ENCODE measurements at regions not wholly inside any gene's neighbourhood (a gene's known extent, or its start where the extent isn't known, plus 50 kb on each side); places are given as distances from the start of the nearest gene placed in this dataset.

GRCh38 chr13:29911781-29912418 is 61.5 kb upstream of the UBL3 start:
- no peak for TF ChIP-seq CTCF (IDR thresholded peaks at IDR 0.05; ENCODE audit: insufficient read depth, low read depth, low read length, missing control alignments)
- no peak overlapping the region for H3K4me3 ChIP-seq (ENCODE audit: low read depth, low read length)

GRCh38 chr13:29909975-29910674 is 59.7 kb upstream of the UBL3 start:
- DNase-seq (ENCODE audit: low read depth) = no peak
- H3K4me3 ChIP-seq (ENCODE audit: low read depth, low read length) = no peak overlapping the region
- TF ChIP-seq CTCF (IDR thresholded peaks at IDR 0.05; ENCODE audit: insufficient read depth, low read depth, low read length, missing control alignments) = no peak

More at GRCh38 chr13:29911781-29912418, 61.5 kb upstream of the UBL3 start:
- DNase-seq (ENCODE audit: low read depth) = no peak

DNA sequence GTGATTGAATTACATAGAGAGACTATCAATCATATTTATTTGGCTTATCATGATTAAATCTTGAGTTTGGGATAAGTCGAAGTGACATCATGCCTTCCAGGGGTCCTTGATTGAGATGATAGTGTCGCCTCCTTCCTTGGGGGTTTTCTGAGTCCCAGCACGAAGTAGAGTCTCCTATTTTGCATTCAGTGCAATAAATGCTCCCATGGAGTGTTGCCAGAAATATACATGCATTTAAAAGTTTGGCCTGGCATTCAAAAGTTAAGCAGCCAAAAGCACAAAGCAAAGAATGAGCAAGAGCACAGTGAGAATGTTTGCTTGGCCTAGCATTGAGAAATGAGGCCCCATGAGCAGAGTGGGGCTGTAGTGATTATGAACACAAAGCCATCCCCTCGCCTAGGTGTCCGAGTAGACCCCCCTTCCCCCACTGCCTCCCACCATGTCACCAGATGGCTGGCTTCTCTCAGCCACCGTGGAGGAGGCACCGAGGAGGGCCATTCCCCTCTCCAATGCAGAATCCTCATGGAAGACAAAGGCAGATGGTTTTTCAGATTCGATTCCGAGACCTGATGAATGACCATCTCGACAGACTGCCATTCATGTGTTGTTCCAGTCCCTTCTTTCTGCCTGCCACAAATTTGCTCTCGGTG is 58.8 kb upstream of the UBL3 start:
- TF ChIP-seq CTCF (IDR thresholded peaks at IDR 0.05; ENCODE audit: insufficient read depth, low read depth, low read length, missing control alignments) = no peak
- H3K4me3 ChIP-seq (ENCODE audit: low read depth, low read length) = no peak overlapping the region

DNA sequence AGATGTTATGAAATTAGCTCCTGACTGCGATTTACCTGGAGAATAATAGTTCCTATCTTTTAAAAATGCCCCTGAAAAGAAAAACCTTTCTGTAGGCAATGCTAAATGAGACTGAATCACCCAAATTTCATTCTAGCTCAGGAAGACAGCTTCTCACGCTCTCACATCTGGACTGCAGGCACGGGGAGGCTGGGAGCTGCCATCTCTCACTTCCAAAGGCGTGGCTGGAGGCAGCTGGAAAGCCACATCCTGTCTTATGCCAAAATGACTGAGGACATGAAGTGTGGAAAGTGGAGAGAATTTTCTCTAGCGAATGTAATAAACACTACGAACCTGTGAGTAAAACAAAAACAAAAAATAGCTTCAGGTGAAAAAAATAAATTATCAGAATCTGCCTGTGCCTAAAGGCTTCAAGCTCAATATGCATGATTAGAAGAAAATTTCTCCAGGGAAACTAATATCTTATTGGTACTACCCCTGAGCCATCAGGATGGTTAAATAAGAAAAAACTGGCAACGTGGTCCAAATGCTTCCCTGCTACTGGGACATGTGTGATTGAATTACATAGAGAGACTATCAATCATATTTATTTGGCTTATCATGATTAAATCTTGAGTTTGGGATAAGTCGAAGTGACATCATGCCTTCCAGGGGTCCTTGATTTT is 58.1 kb upstream of the UBL3 start:
- no peak for TF ChIP-seq CTCF (IDR thresholded peaks at IDR 0.05; ENCODE audit: insufficient read depth, low read depth, low read length, missing control alignments)
- H3K4me3 ChIP-seq (ENCODE audit: low read depth, low read length) = no peak overlapping the region
- no peak for DNase-seq (ENCODE audit: low read depth)

More for the DNA sequence above, 58.8 kb upstream of the UBL3 start:
- DNase-seq (ENCODE audit: low read depth) = no peak

DNA sequence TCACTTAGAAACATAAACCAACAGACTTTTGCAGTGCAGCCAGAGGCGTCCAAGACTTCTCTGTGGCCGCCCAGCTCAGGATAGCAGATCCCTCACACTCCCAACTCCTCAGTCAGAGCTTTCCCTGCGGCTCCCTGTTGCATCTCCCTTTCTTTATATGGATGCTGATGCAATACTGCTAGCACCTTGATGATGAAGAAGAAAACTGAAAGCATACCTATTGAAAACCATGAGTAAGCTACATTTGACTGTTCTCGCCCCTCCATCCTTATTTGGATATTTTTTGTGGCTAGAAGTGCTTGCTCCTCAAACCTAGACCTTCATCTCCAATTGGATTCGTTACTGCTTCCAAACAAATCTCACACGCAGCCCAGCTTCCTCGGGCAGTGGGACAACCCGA is 57.3 kb upstream of the UBL3 start:
- H3K4me3 ChIP-seq (ENCODE audit: low read depth, low read length) = no peak overlapping the region
- TF ChIP-seq CTCF (IDR thresholded peaks at IDR 0.05; ENCODE audit: insufficient read depth, low read depth, low read length, missing control alignments) = no peak
- DNase-seq (ENCODE audit: low read depth) = peak; percentile 31

DNA sequence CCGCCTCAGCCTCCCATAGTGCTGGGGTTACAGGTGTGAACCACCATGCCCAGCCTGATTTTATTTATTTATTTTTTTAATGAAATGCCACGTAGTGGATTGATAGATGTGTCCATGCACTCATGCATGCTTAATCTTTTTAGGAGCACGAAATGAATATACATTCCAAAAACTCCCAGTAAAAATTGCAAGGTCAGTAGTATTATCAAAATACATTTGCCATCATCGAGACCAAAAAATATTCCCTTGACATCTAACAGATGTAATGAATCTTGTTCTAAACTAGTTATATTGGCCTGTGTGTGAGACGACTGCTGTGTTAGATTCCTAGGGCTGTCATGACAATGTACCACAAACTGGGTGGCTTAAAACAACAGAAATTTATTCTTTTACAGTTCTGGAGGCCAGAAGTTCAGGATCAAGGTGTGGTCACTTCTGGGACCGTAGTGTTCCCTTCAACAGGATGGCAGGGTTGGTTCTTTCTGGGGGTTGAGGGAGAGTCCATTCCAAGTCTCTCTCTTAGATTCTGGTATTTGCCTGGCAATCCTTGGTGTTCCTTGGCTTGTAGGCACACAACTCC is 56.1 kb upstream of the UBL3 start:
- no peak overlapping the region for H3K4me3 ChIP-seq (ENCODE audit: low read depth, low read length)
- TF ChIP-seq CTCF (IDR thresholded peaks at IDR 0.05; ENCODE audit: insufficient read depth, low read depth, low read length, missing control alignments) = no peak
- no peak for DNase-seq (ENCODE audit: low read depth)

Measured in GM12865 (cell line).